ENCODE measurements at regions not wholly inside any gene's neighbourhood (a gene's known extent, or its start where the extent isn't known, plus 50 kb on each side); places are given as distances from the start of the nearest gene placed in this dataset.

DNA sequence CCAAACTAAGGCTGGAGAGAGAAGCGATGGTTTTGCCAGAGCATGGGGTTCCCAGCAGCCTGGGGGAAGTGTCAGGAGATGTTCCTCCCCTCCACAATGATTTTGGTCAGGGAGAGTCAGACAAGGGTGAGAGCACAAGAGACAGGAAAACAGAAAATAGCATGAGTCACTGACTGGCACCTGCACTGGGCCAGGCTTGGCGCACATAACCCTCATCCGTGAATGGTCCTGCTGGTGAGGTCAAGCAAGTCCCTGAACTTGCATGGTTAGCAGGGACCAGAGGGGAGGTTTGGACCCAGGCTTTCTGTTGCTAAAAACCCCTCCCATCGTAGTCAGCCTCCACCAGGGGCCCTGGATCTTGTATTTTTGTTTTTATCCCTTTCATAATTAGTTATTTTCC lies 174.5 kb upstream of the MYT1L start:
- TF ChIP-seq, protein P1, sequence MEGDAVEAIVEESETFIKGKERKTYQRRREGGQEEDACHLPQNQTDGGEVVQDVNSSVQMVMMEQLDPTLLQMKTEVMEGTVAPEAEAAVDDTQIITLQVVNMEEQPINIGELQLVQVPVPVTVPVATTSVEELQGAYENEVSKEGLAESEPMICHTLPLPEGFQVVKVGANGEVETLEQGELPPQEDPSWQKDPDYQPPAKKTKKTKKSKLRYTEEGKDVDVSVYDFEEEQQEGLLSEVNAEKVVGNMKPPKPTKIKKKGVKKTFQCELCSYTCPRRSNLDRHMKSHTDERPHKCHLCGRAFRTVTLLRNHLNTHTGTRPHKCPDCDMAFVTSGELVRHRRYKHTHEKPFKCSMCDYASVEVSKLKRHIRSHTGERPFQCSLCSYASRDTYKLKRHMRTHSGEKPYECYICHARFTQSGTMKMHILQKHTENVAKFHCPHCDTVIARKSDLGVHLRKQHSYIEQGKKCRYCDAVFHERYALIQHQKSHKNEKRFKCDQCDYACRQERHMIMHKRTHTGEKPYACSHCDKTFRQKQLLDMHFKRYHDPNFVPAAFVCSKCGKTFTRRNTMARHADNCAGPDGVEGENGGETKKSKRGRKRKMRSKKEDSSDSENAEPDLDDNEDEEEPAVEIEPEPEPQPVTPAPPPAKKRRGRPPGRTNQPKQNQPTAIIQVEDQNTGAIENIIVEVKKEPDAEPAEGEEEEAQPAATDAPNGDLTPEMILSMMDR (IDR thresholded peaks at IDR 0.05), result no peak
- DNase-seq (no peak), ATAC-seq (ENCODE audit: poor library complexity) (no peak)
- no peaks in the 10 kb centered on the region for H3K9me3 Mint-ChIP-seq
- ChIA-PET CTCF (no interaction called here), POLR2A (no interaction called here)
- no peak overlapping the region for H3K27ac ChIP-seq (ENCODE audit: low read depth in 1 of 2, low read length in 2 of 2)
- H3K36me3 ChIP-seq (ENCODE audit: insufficient read depth, low read length), result no peaks in the 10 kb centered on the region
- H3K36me3 Mint-ChIP-seq (ENCODE audit: low read depth), result no peaks in the 10 kb centered on the region
- H3K4me3 Mint-ChIP-seq, result no peak overlapping the region
- H3K27ac Mint-ChIP-seq, result no peak overlapping the region
- H3K4me1 Mint-ChIP-seq (ENCODE audit: low read depth), result no peaks in the 10 kb centered on the region
- H3K9me3 ChIP-seq (ENCODE audit: control insufficient read depth in 1 of 2, insufficient read depth in 1 of 2, low read length in 2 of 2), result peaks cover 0 to 11% of the 10 kb centered on the region in 2 experiments
- intact Hi-C loops (cut with DNase I, micrococcal nuclease), result no loop called here
- no peaks in the 10 kb centered on the region for H3K4me1 ChIP-seq (ENCODE audit: insufficient read depth, low read length)
- no peaks in the 10 kb centered on the region for H3K27me3 ChIP-seq (ENCODE audit: control insufficient read depth in 1 of 2, insufficient read depth in 2 of 2, low read length in 2 of 2)
- peaks cover 13% of the 10 kb centered on the region for H3K27me3 Mint-ChIP-seq
- H3K4me3 ChIP-seq (ENCODE audit: low read length), result no peak overlapping the region

DNA sequence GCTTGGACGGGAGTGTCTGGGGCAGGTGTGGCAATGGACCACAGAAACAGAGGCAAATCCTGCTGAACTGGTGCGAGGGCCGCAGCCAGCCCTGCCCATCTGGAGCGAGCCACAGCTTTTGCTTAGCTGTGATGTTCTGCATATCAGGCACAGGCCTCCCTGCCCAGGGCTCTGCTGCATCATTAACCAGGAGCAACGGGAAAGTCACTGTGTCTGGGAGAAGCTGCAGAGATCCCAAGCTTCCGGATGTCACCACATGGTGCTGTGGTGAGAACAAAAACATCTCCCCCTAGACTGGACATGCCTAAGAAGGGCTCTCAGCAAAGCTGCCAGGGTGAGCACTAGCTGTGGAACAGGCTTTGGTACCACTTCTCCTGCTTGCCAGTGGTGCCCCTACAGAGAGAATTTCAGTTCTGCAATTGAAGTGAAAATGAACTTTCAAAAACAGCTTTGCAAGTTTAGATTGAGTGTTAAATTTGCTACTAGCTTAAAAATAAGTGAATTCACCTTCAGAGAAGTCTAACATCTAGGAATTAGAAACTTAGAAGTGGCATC lies 172.9 kb upstream of the MYT1L start:
- Histone ChIP-seq H3K9me3 (ENCODE audit: control insufficient read depth in 1 of 2, insufficient read depth in 1 of 2, low read length in 2 of 2) (peaks cover 0 to 17% of the 10 kb centered on the region in 2 experiments), H3K4me3 (ENCODE audit: low read length) (no peak overlapping the region), H3K4me1 (ENCODE audit: insufficient read depth, low read length) (no peaks in the 10 kb centered on the region), H3K27me3 (ENCODE audit: control insufficient read depth in 1 of 2, insufficient read depth in 2 of 2, low read length in 2 of 2) (no peaks in the 10 kb centered on the region), H3K36me3 (ENCODE audit: insufficient read depth, low read length) (no peaks in the 10 kb centered on the region), H3K27ac (ENCODE audit: low read depth in 1 of 2, low read length in 2 of 2) (no peak overlapping the region)
- DNase-seq (no peak), ATAC-seq (ENCODE audit: poor library complexity) (no peak)
- TF ChIP-seq, protein P1 (IDR thresholded peaks at IDR 0.05), result no peak
- Mint-ChIP-seq H3K4me3 (no peak overlapping the region), H3K36me3 (ENCODE audit: low read depth) (no peaks in the 10 kb centered on the region), H3K27me3 (peaks cover 13% of the 10 kb centered on the region), H3K27ac (no peak overlapping the region), H3K4me1 (ENCODE audit: low read depth) (no peaks in the 10 kb centered on the region), H3K9me3 (no peaks in the 10 kb centered on the region)
- intact Hi-C loops (cut with DNase I, micrococcal nuclease), result no loop called here
- ChIA-PET POLR2A (interaction anchor here (0.7 kb wide), 1 partner anchor 37 kb away, joined by 3 read pairs; no protein-coding TSS in a partner anchor), CTCF (no interaction called here)

DNA sequence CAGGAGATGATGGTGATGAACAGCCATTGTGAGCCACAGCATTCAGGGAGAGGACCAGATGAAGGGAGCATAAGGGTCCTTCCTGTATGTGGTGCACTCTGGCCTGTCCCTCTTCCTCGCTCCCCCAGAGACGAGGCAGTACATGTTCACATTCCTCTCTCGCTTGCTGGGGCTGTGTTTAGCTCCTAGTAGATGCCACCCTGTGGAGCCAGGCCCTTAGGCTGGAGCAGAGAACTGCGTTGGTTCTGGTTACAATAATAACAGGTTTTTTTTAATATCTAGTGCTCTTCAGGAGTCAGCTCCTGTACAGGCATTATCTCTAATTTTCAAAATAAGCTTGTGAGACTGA lies 171.1 kb upstream of the MYT1L start:
- H3K27ac ChIP-seq (ENCODE audit: low read depth in 1 of 2, low read length in 2 of 2), result no peak overlapping the region
- intact Hi-C loops (cut with DNase I, micrococcal nuclease), result no loop called here
- ATAC-seq (ENCODE audit: poor library complexity) (no peak), DNase-seq (no peak)
- no peaks in the 10 kb centered on the region for H3K27me3 ChIP-seq (ENCODE audit: control insufficient read depth in 1 of 2, insufficient read depth in 2 of 2, low read length in 2 of 2)
- H3K9me3 ChIP-seq (ENCODE audit: control insufficient read depth in 1 of 2, insufficient read depth in 1 of 2, low read length in 2 of 2), result peaks cover 0 to 9% of the 10 kb centered on the region in 2 experiments
- Mint-ChIP-seq H3K36me3 (ENCODE audit: low read depth) (no peaks in the 10 kb centered on the region), H3K4me1 (ENCODE audit: low read depth) (no peaks in the 10 kb centered on the region), H3K27me3 (peaks cover 10% of the 10 kb centered on the region), H3K4me3 (no peak overlapping the region), H3K27ac (no peak overlapping the region), H3K9me3 (no peaks in the 10 kb centered on the region)
- H3K36me3 ChIP-seq (ENCODE audit: insufficient read depth, low read length), result no peaks in the 10 kb centered on the region
- no peak overlapping the region for H3K4me3 ChIP-seq (ENCODE audit: low read length)
- no peaks in the 10 kb centered on the region for H3K4me1 ChIP-seq (ENCODE audit: insufficient read depth, low read length)
- ChIA-PET POLR2A (no interaction called here), CTCF (no interaction called here)
- TF ChIP-seq, protein P1 (IDR thresholded peaks at IDR 0.05), result no peak

All from CD4-positive, alpha-beta T cell (primary cell).